Type B pancreatic cell (in vitro differentiated cells): ENCODE measurements at regions not wholly inside any gene's neighbourhood (a gene's known extent, or its start where the extent isn't known, plus 50 kb on each side); places are given as distances from the start of the nearest gene placed in this dataset.

ENCODE experiments used
- DNase-seq: peaks from one replicate; pipeline ENCODE4 v3.0.0; 2021; ENCODE audit warnings: mixed read lengths; ENCODE audit not compliant: unreplicated experiment; ENCODE audit errors: extremely low spot score
- H3K27ac Mint-ChIP-seq: 2 replicates; pipeline ENCODE4 v1.8.0; 2021; ENCODE audit warnings: mild to moderate bottlenecking, mixed read lengths
- H3K27me3 Mint-ChIP-seq: 2 replicates; pipeline ENCODE4 v1.8.0; 2021; ENCODE audit warnings: mixed read lengths
- H3K36me3 Mint-ChIP-seq: 2 replicates; pipeline ENCODE4 v1.8.0; 2021; ENCODE audit warnings: mixed read lengths
- H3K4me1 Mint-ChIP-seq: one replicate; pipeline ENCODE4 v1.8.0; 2021; ENCODE audit warnings: mixed read lengths; ENCODE audit not compliant: unreplicated experiment
- H3K4me3 Mint-ChIP-seq: 2 replicates; pipeline ENCODE4 v1.8.0; 2021; ENCODE audit warnings: mild to moderate bottlenecking, mixed read lengths
- H3K9me3 Mint-ChIP-seq: 2 replicates; pipeline ENCODE4 v1.8.0; 2021; ENCODE audit warnings: mixed read lengths
- CTCF ChIP-seq: fragments of 200-600 bp; sonication (generic); conservative IDR thresholded peaks from 2 replicates; pipeline ENCODE4 v1.5.0; 2021; ENCODE audit warnings: antibody characterized with exemption, mild to moderate bottlenecking

- Mint-ChIP-seq H3K9me3 (peaks cover 5% of the 10 kb centered on the region), H3K4me3 (no peak overlapping the region), H3K4me1 (peaks cover 39% of the 10 kb centered on the region), H3K36me3 (peaks cover 55% of the 10 kb centered on the region), H3K27me3 (peaks cover 3% of the 10 kb centered on the region), H3K27ac (no peak overlapping the region)
- no peak for TF ChIP-seq CTCF
- DNase-seq = no peak
Observed at GRCh38 chr11:92802644-92803043, 166.8 kb upstream of the MTNR1B start.

- peaks cover 3% of the 10 kb centered on the region for H3K27me3 Mint-ChIP-seq
- no peak for TF ChIP-seq CTCF
- no peak for DNase-seq
- H3K9me3 Mint-ChIP-seq = peaks cover 5% of the 10 kb centered on the region
- no peak overlapping the region for H3K27ac Mint-ChIP-seq
- H3K36me3 Mint-ChIP-seq = peaks cover 53% of the 10 kb centered on the region
- H3K4me1 Mint-ChIP-seq = peaks cover 45% of the 10 kb centered on the region
- no peak overlapping the region for H3K4me3 Mint-ChIP-seq
Observed at GRCh38 chr11:92803391-92803790, 166.1 kb upstream of the MTNR1B start.

DNA sequence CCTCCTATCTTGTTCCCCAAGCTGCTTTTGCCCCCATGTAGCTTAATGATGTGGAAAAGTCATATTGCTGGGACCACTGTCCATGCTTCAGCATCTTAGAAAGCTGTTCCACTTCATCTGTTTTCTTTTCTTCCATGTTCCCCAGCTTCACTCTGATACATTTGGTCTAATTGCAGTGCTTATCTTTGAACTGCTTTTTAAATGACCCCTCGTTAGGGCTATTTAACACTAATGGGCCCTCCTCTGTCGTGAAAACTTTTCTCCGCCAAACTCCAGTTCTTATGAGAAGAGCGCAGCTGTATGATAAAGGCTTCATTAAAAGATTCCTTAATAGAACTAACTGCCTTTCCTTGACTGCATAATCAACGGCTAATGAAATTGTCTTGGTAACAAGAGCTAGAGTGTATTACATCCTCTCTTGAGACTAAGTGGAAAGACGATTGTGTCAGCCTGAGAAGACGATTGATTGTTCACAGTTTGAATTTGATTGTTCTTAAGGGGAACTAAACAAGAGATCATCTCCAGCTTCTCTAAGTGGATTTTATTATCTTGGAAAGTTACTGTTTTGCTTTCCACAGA lies 165.0 kb upstream of the MTNR1B start:
- Mint-ChIP-seq H3K36me3 (peaks cover 52% of the 10 kb centered on the region), H3K4me3 (no peak overlapping the region), H3K27me3 (peaks cover 3% of the 10 kb centered on the region), H3K4me1 (peaks cover 45% of the 10 kb centered on the region), H3K27ac (no peak overlapping the region), H3K9me3 (peaks cover 5% of the 10 kb centered on the region)
- no peak for TF ChIP-seq CTCF
- no peak for DNase-seq

GRCh38 chr11:92808022-92808421 lies 161.4 kb upstream of the MTNR1B start:
- DNase-seq = no peak
- H3K9me3 Mint-ChIP-seq = no peaks in the 10 kb centered on the region
- peaks cover 42% of the 10 kb centered on the region for H3K36me3 Mint-ChIP-seq
- H3K27me3 Mint-ChIP-seq = peaks cover 3% of the 10 kb centered on the region
- H3K27ac Mint-ChIP-seq = no peak overlapping the region
- no peak overlapping the region for H3K4me3 Mint-ChIP-seq
- peaks cover 25% of the 10 kb centered on the region for H3K4me1 Mint-ChIP-seq
- no peak for TF ChIP-seq CTCF

DNA sequence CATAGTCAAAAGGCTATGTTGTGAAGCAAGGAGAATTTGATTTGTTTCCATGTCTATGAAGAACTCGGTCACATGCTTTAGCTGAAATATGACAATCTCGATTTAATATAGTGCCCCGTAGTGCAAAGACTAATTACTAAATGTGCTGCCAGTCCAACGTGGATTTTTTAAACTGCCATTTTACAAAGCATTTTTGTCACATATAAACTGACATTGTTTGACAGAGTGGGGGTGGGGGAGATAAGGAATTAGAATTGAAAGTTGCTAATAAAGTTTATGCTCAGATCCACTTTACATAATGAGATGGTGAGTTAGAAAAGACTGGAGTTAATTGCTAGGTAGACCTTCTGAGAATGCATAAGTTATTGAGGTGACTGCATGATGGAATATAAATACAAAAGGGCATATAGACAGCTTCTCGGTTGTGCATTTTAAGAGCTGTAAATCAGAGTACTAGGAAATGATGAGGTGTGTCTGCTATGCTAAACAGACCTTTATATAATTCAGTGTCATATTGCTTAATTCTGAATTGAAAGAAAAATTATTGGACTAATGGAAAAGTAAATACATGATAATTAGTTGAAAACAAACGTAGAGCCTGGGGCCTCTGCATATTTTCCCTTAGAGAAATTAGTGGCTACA lies 158.9 kb upstream of the MTNR1B start:
- Mint-ChIP-seq H3K4me3 (no peak overlapping the region), H3K36me3 (peaks cover 42% of the 10 kb centered on the region), H3K4me1 (peaks cover 5% of the 10 kb centered on the region), H3K27me3 (no peaks in the 10 kb centered on the region), H3K27ac (no peak overlapping the region), H3K9me3 (peaks cover 4% of the 10 kb centered on the region)
- no peak for TF ChIP-seq CTCF
- DNase-seq = no peak
